Kidney (tissue), 13 donors: ENCODE measurements at regions not wholly inside any gene's neighbourhood (a gene's known extent, or its start where the extent isn't known, plus 50 kb on each side); places are given as distances from the start of the nearest gene placed in this dataset.

Source experiments
- DNase-seq, 5 donors: peaks; one replicate each; pipeline ENCODE4 v3.0.0-alpha.2; 2013 to 2020
- FAIRE-seq: peaks from 2 replicates; lab custom pipeline; 2012; peaks lifted over from hg19 to GRCh38; lab: Jason Lieb, UNC
- H3K27ac ChIP-seq, 2 donors: one replicate each; pipeline ENCODE4 v1.7.0; 2013; ENCODE audit warnings: low read depth in 2 of 2, low read length in 2 of 2, inconsistent platforms in 1 of 2
- H3K27me3 ChIP-seq: one replicate; pipeline ENCODE4 v1.7.1; 2013; ENCODE audit warnings: low read length, inconsistent platforms; ENCODE audit not compliant: control insufficient read depth, insufficient read depth
- H3K36me3 ChIP-seq, 3 donors: one replicate each; pipeline versions ENCODE4 v1.7.0 to v1.7.1; 2013; ENCODE audit warnings: low read length in 3 of 3, control low read depth in 1 of 3, inconsistent platforms in 1 of 3; ENCODE audit not compliant: insufficient read depth in 3 of 3, control insufficient read depth in 2 of 3
- H3K4me1 ChIP-seq, 3 donors: one replicate each; pipeline versions ENCODE4 v1.7.0 to v1.7.1; 2013; ENCODE audit warnings: low read length in 3 of 3, inconsistent platforms in 1 of 3, low read depth in 1 of 3; ENCODE audit not compliant: control insufficient read depth in 2 of 3, insufficient read depth in 2 of 3
- H3K4me3 ChIP-seq, 3 donors: one replicate each; pipeline versions ENCODE4 v1.7.0 to v1.8.1; 2013; ENCODE audit warnings: low read length in 3 of 3, control low read depth in 1 of 3, inconsistent platforms in 1 of 3
- H3K9ac ChIP-seq, 3 donors: one replicate each; pipeline versions ENCODE4 v1.7.0 to v1.7.1; 2013; ENCODE audit warnings: low read length in 3 of 3, control low read depth in 1 of 3, inconsistent platforms in 1 of 3
- H3K9me3 ChIP-seq, 3 donors: one replicate each; pipeline versions ENCODE4 v1.7.0 to v1.7.1; 2013; ENCODE audit warnings: low read length in 3 of 3, control low read depth in 1 of 3, inconsistent platforms in 1 of 3; ENCODE audit not compliant: control insufficient read depth in 2 of 3, insufficient read depth in 1 of 3
- intact Hi-C: fragments of 100-400 bp; cut with DNase I; formaldehyde crosslinking; loops from one replicate; pipeline ENCODE4 v1.11.1; 2022
- TF ChIP-seq, protein P1 (sequence below): IDR thresholded peaks from 3 replicates; pipeline ENCODE4 v1.5.1; 2012; ENCODE audit warnings: mild to moderate bottlenecking, moderate library complexity, borderline replicate concordance; ENCODE audit not compliant: insufficient read depth; ENCODE audit errors: extremely low read depth
- donor health status: control.
- donor health status: control.
- donor health status: control.
- donor health status: control.
- donor health status: control.
- donor health status: DM: yes; HTN: yes; CAD: no.
- donor health status: Normal renal cell carcinoma (clear cell type).

DNA sequence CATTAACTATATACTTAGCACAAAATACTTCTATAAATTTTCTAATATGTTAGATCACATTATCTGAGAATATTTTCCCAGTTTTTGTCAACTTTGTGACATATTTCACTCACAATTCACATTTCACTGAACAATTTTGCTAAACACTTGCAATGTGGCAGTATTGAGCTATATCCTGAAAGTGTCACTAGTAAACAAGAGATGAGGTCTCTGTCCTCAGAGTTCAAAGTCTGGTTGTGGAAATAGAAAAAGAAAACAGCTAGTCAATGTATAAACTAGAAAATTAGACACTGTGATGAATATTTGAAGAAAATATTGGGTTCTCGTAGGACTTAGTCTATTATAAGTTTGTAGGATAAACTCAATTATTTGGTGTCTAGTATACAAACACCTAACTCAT lies 87.4 kb upstream of the CHORDC1 start:
- intact Hi-C loops, result no loop called here
- peak in 1 of 5 donors; percentile 2 for DNase-seq

DNA sequence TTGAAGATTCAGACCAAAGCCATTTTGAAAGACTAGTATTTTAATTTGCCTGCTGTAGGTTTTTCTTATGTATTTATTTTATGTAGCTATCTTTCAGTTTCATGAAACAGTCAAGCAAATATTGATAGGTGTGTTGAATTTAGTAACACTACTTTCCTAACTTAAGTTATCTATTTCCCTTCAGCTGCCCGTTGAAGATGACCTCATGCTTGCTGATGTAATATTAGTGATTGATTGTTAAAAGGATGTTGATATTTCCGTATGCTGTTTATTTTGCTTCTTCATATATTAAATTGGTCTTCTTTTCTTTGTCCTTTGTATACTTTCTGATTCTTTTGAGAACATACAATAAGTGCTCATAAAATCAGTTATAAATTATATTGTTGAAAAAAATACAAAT lies 86.8 kb upstream of the CHORDC1 start:
- Histone ChIP-seq H3K9me3 (no peaks in the 10 kb centered on the region), H3K27me3 (no peaks in the 10 kb centered on the region), H3K36me3 (no peaks in the 10 kb centered on the region), H3K27ac (no peak overlapping the region), H3K4me3 (no peak overlapping the region), H3K4me1 (no peaks in the 10 kb centered on the region), H3K9ac (no peak overlapping the region)
- TF ChIP-seq, protein P1, sequence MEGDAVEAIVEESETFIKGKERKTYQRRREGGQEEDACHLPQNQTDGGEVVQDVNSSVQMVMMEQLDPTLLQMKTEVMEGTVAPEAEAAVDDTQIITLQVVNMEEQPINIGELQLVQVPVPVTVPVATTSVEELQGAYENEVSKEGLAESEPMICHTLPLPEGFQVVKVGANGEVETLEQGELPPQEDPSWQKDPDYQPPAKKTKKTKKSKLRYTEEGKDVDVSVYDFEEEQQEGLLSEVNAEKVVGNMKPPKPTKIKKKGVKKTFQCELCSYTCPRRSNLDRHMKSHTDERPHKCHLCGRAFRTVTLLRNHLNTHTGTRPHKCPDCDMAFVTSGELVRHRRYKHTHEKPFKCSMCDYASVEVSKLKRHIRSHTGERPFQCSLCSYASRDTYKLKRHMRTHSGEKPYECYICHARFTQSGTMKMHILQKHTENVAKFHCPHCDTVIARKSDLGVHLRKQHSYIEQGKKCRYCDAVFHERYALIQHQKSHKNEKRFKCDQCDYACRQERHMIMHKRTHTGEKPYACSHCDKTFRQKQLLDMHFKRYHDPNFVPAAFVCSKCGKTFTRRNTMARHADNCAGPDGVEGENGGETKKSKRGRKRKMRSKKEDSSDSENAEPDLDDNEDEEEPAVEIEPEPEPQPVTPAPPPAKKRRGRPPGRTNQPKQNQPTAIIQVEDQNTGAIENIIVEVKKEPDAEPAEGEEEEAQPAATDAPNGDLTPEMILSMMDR, result no peak
- intact Hi-C loops, result no loop called here
- no peak for DNase-seq
- FAIRE-seq, result peak; percentile 54

More for the DNA sequence above, 87.4 kb upstream of the CHORDC1 start:
- no peak overlapping the region for H3K27ac ChIP-seq
- no peaks in the 10 kb centered on the region for H3K9me3 ChIP-seq
- H3K27me3 ChIP-seq, result no peaks in the 10 kb centered on the region
- no peak overlapping the region for H3K9ac ChIP-seq
- H3K36me3 ChIP-seq, result no peaks in the 10 kb centered on the region
- H3K4me3 ChIP-seq, result no peak overlapping the region
- TF ChIP-seq, protein P1, result peak; percentile 23
- no peaks in the 10 kb centered on the region for H3K4me1 ChIP-seq
- FAIRE-seq, result no peak

DNA sequence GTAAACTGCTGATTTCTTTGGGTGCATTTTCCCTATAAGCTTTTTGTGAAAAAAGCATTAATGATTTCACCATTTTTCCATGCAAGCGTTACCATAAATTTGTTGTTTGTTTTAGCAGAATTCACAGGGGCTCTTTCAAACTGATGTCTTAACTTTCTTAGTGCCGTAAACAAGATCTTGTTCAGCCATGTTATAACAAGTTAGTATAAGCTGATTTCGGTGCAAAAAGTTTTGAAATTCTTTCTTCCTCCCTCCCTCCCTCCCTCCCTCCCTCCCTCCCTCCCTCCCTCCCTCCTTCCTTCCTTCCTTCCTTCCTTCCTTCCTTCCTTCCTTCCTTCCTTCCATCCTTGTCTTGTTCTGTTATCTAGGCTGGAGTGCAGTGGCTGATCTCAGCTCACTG lies 71.7 kb upstream of the CHORDC1 start:
- Histone ChIP-seq H3K4me3 (no peak overlapping the region), H3K27ac (no peak overlapping the region), H3K4me1 (no peaks in the 10 kb centered on the region), H3K27me3 (no peaks in the 10 kb centered on the region), H3K9ac (no peak overlapping the region), H3K9me3 (no peaks in the 10 kb centered on the region), H3K36me3 (no peaks in the 10 kb centered on the region)
- intact Hi-C loops, result no loop called here
- FAIRE-seq (no peak), DNase-seq (no peak)
- TF ChIP-seq, protein P1, result no peak

DNA sequence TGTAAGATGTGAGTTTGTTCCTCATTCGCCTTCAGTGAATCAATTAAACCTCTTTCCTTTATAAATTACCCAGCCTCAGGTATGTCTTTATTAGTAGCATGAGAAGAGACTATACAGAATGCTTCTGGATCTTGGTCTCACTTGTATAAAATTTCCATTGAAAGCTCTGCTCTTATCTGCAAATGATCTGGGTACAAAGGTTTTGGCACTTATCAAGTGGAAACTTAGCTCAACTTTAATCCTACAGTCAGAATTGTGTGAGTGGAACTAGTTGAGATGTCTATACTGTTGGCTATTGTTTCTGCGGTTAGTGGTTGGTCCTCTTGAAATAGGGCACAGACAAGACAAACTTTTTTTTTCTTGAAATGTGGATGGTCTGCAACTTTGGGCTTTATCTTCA lies 71.2 kb upstream of the CHORDC1 start:
- Histone ChIP-seq H3K4me1 (no peaks in the 10 kb centered on the region), H3K27me3 (no peaks in the 10 kb centered on the region), H3K9ac (no peak overlapping the region), H3K4me3 (no peak overlapping the region), H3K27ac (no peak overlapping the region), H3K9me3 (no peaks in the 10 kb centered on the region), H3K36me3 (no peaks in the 10 kb centered on the region)
- DNase-seq (no peak), FAIRE-seq (no peak)
- TF ChIP-seq, protein P1, result no peak
- intact Hi-C loops, result no loop called here
